ENCODE measurements at regions not wholly inside any gene's neighbourhood (a gene's known extent, or its start where the extent isn't known, plus 50 kb on each side); places are given as distances from the start of the nearest gene placed in this dataset.

- DNase-seq (ENCODE audit: low read depth, low spot score): no peak
- no TSS peak for BruUV-seq (replicated peaks)
- no peak overlapping the region for H2AFZ ChIP-seq (ENCODE audit: low read depth, low read length, poor library complexity, severe bottlenecking)
- H3K79me2 ChIP-seq (ENCODE audit: insufficient read depth, low read length): no peaks in the 10 kb centered on the region
- no peaks in the 10 kb centered on the region for H3K36me3 ChIP-seq (ENCODE audit: control insufficient read depth in 1 of 2, insufficient read depth in 2 of 2, low read length in 2 of 2)
- H3K9me3 ChIP-seq (ENCODE audit: control insufficient read depth in 1 of 2, insufficient read depth in 1 of 2, low read depth in 1 of 2, low read length in 2 of 2): no peaks in the 10 kb centered on the region
- CTCF ChIA-PET: no interaction called here
- POLR2A ChIA-PET: no interaction called here
- no peaks in the 10 kb centered on the region for H3K9me2 ChIP-seq (ENCODE audit: insufficient read depth)
- no peak overlapping the region for H3K9ac ChIP-seq (ENCODE audit: low read length)
- TF ChIP-seq EZH2 (IDR thresholded peaks at IDR 0.05): no peak
- no peak for TF ChIP-seq SRF (IDR thresholded peaks at IDR 0.05; ENCODE audit: low read depth)
- no peak for TF ChIP-seq SP1 (IDR thresholded peaks at IDR 0.05; ENCODE audit: low read depth)
- TF ChIP-seq ZNF274 (IDR thresholded peaks at IDR 0.05; ENCODE audit: low read depth, low read length): no peak
- no peak for TF ChIP-seq FOSL1 (IDR thresholded peaks at IDR 0.05; ENCODE audit: low read depth)
- no peak for TF ChIP-seq YY1 (IDR thresholded peaks at IDR 0.05; ENCODE audit: extremely low read depth, insufficient replicate concordance, low read depth, low read length)
- TF ChIP-seq, protein P1, sequence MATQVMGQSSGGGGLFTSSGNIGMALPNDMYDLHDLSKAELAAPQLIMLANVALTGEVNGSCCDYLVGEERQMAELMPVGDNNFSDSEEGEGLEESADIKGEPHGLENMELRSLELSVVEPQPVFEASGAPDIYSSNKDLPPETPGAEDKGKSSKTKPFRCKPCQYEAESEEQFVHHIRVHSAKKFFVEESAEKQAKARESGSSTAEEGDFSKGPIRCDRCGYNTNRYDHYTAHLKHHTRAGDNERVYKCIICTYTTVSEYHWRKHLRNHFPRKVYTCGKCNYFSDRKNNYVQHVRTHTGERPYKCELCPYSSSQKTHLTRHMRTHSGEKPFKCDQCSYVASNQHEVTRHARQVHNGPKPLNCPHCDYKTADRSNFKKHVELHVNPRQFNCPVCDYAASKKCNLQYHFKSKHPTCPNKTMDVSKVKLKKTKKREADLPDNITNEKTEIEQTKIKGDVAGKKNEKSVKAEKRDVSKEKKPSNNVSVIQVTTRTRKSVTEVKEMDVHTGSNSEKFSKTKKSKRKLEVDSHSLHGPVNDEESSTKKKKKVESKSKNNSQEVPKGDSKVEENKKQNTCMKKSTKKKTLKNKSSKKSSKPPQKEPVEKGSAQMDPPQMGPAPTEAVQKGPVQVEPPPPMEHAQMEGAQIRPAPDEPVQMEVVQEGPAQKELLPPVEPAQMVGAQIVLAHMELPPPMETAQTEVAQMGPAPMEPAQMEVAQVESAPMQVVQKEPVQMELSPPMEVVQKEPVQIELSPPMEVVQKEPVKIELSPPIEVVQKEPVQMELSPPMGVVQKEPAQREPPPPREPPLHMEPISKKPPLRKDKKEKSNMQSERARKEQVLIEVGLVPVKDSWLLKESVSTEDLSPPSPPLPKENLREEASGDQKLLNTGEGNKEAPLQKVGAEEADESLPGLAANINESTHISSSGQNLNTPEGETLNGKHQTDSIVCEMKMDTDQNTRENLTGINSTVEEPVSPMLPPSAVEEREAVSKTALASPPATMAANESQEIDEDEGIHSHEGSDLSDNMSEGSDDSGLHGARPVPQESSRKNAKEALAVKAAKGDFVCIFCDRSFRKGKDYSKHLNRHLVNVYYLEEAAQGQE (IDR thresholded peaks at IDR 0.05; ENCODE audit: low read depth): no peak
- no peak for TF ChIP-seq POLR2A (IDR thresholded peaks at IDR 0.05; ENCODE audit: borderline replicate concordance, extremely low read depth, insufficient read depth, insufficient read length)
- TF ChIP-seq, protein P2, sequence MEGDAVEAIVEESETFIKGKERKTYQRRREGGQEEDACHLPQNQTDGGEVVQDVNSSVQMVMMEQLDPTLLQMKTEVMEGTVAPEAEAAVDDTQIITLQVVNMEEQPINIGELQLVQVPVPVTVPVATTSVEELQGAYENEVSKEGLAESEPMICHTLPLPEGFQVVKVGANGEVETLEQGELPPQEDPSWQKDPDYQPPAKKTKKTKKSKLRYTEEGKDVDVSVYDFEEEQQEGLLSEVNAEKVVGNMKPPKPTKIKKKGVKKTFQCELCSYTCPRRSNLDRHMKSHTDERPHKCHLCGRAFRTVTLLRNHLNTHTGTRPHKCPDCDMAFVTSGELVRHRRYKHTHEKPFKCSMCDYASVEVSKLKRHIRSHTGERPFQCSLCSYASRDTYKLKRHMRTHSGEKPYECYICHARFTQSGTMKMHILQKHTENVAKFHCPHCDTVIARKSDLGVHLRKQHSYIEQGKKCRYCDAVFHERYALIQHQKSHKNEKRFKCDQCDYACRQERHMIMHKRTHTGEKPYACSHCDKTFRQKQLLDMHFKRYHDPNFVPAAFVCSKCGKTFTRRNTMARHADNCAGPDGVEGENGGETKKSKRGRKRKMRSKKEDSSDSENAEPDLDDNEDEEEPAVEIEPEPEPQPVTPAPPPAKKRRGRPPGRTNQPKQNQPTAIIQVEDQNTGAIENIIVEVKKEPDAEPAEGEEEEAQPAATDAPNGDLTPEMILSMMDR (IDR thresholded peaks at IDR 0.05 in 2 of 3, conservative IDR thresholded peaks at IDR 0.05 in 1 of 3; ENCODE audit: borderline replicate concordance in 1 of 3, insufficient read depth in 1 of 3, low read depth in 2 of 3, low read length in 2 of 3): no peak
- TF ChIP-seq ELF1 (IDR thresholded peaks at IDR 0.05; ENCODE audit: borderline replicate concordance, low read depth): no peak
- TF ChIP-seq CBX3 (IDR thresholded peaks at IDR 0.05; ENCODE audit: low read depth): no peak
- TF ChIP-seq ZFX (IDR thresholded peaks at IDR 0.05): no peak
- intact Hi-C loops (cut with micrococcal nuclease): no loop called here
- no peak for ATAC-seq
- H3K4me3 ChIP-seq (replicated peaks in 1 of 2; ENCODE audit: low read depth in 1 of 2, low read length in 2 of 2): no peak overlapping the region
- H3K4me2 ChIP-seq (ENCODE audit: low read length): no peak overlapping the region
- no peaks in the 10 kb centered on the region for H3K27me3 ChIP-seq (ENCODE audit: insufficient read depth, low read length)
- H4K20me1 ChIP-seq (ENCODE audit: insufficient read depth): no peaks in the 10 kb centered on the region
- H3K4me1 ChIP-seq (ENCODE audit: control insufficient read depth in 1 of 2, insufficient read depth in 2 of 2, low read length in 2 of 2): no peaks in the 10 kb centered on the region
- H3K27ac ChIP-seq (ENCODE audit: low read depth, low read length): no peak overlapping the region
- RAD21 ChIA-PET (ENCODE audit: low non-redundant PET in 1 of 2, low total read pairs in 2 of 2, uncharacterized antibody in 2 of 2, unreplicated experiment in 2 of 2): no interaction called here
Observed at GRCh38 chr7:46239846-46240245, 318.8 kb upstream of the IGFBP3 start.
